Sigmoid colon (tissue), 4 donors: ENCODE measurements at regions not wholly inside any gene's neighbourhood (a gene's known extent, or its start where the extent isn't known, plus 50 kb on each side); places are given as distances from the start of the nearest gene placed in this dataset.

Source experiments
- EP300 ChIP-seq, 4 donors: sonication (generic); formaldehyde crosslinking; IDR thresholded peaks; one replicate each; pipeline ENCODE4 v1.6.1; 2017; ENCODE audit warnings: antibody characterized with exemption in 4 of 4
- TF ChIP-seq, protein P1 (sequence below), 4 experiments: fragments of 450-650 bp in 3 of 4; fragments of 200-600 bp in 1 of 4; IDR thresholded peaks; one replicate each; pipeline ENCODE4 v1.5.1; 2016 to 2019; ENCODE audit warnings: antibody characterized with exemption in 4 of 4, mild to moderate bottlenecking in 3 of 4, moderate library complexity in 2 of 4

DNA sequence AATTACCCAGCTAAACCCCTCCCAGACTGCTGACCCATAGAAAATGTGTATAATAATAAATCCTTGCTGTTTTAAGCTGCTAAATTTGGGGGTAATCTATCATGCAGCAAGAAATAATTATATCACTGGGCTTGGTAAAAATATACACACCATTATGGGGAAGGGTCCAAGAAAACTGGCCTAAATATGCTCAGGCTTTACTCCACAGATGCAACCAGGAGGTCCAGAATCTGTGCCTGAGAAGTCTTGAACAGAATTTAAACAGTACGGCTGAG lies 102.5 kb upstream of the SLC44A1 start:
- TF ChIP-seq, protein P1, sequence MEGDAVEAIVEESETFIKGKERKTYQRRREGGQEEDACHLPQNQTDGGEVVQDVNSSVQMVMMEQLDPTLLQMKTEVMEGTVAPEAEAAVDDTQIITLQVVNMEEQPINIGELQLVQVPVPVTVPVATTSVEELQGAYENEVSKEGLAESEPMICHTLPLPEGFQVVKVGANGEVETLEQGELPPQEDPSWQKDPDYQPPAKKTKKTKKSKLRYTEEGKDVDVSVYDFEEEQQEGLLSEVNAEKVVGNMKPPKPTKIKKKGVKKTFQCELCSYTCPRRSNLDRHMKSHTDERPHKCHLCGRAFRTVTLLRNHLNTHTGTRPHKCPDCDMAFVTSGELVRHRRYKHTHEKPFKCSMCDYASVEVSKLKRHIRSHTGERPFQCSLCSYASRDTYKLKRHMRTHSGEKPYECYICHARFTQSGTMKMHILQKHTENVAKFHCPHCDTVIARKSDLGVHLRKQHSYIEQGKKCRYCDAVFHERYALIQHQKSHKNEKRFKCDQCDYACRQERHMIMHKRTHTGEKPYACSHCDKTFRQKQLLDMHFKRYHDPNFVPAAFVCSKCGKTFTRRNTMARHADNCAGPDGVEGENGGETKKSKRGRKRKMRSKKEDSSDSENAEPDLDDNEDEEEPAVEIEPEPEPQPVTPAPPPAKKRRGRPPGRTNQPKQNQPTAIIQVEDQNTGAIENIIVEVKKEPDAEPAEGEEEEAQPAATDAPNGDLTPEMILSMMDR (IDR thresholded peaks at IDR 0.05): no peak
- no peak for TF ChIP-seq EP300 (IDR thresholded peaks at IDR 0.05)
